Hepatocyte (in vitro differentiated cells): ENCODE measurements at regions not wholly inside any gene's neighbourhood (a gene's known extent, or its start where the extent isn't known, plus 50 kb on each side); places are given as distances from the start of the nearest gene placed in this dataset.

Experiments used
- DNase-seq: peaks from one replicate; pipeline ENCODE4 v3.0.0-alpha.2; 2016; ENCODE audit warnings: low spot score
- H2AFZ ChIP-seq: fragments of 200-600 bp; sonication (generic); 2 replicates; pipeline ENCODE4 v1.6.0; 2016; ENCODE audit warnings: antibody characterized with exemption, mild to moderate bottlenecking
- H3K27ac ChIP-seq: fragments of 200-600 bp; sonication (generic); 2 replicates; pipeline ENCODE4 v1.5.1; 2016; ENCODE audit warnings: mild to moderate bottlenecking
- H3K27me3 ChIP-seq: fragments of 200-600 bp; sonication (generic); 2 replicates; pipeline ENCODE4 v1.6.1; 2016
- H3K36me3 ChIP-seq: fragments of 200-600 bp; sonication (generic); replicated peaks from 2 replicates; pipeline ENCODE4 v1.5.1; 2016; ENCODE audit warnings: low read depth; ENCODE audit not compliant: insufficient read depth
- H3K4me1 ChIP-seq: fragments of 200-600 bp; sonication (generic); 2 replicates; pipeline ENCODE4 v1.5.1; 2016; ENCODE audit warnings: mild to moderate bottlenecking, moderate library complexity; ENCODE audit not compliant: insufficient read depth
- H3K4me2 ChIP-seq: fragments of 200-600 bp; sonication (generic); 2 replicates; pipeline ENCODE4 v1.6.0; 2016
- H3K4me3 ChIP-seq: fragments of 200-600 bp; sonication (generic); 2 replicates; pipeline ENCODE4 v1.5.1; 2016; ENCODE audit warnings: mild to moderate bottlenecking
- H3K79me2 ChIP-seq: fragments of 200-600 bp; sonication (generic); 2 replicates; pipeline ENCODE4 v1.6.0; 2017; ENCODE audit warnings: mild to moderate bottlenecking
- H3K9me2 ChIP-seq: fragments of 200-600 bp; sonication (generic); replicated peaks from 2 replicates; pipeline ENCODE4 v1.6.0; 2017; ENCODE audit warnings: mild to moderate bottlenecking; ENCODE audit not compliant: insufficient read depth
- H3K9me3 ChIP-seq: fragments of 200-600 bp; sonication (generic); 2 replicates; pipeline ENCODE4 v1.5.1; 2016; ENCODE audit warnings: low read depth, mild to moderate bottlenecking
- H4K20me1 ChIP-seq: fragments of 200-600 bp; sonication (generic); 2 replicates; pipeline ENCODE4 v1.6.0; 2016; ENCODE audit warnings: mild to moderate bottlenecking; ENCODE audit not compliant: insufficient read depth, poor library complexity, severe bottlenecking
- CTCF ChIP-seq: fragments of 200-600 bp; sonication (generic); IDR thresholded peaks from 2 replicates; pipeline ENCODE4 v1.5.1; 2016; ENCODE audit warnings: antibody characterized with exemption, mild to moderate bottlenecking; ENCODE audit not compliant: poor library complexity
- EZH2 ChIP-seq: fragments of 200-600 bp; sonication (generic); IDR thresholded peaks from 2 replicates; pipeline ENCODE4 v1.6.1; 2016; ENCODE audit warnings: antibody characterized with exemption, mild to moderate bottlenecking, borderline replicate concordance
- EZH2phosphoT487 ChIP-seq: fragments of 200-600 bp; sonication (generic); IDR thresholded peaks from one replicate; pipeline ENCODE4 v1.6.1; 2018; ENCODE audit warnings: antibody characterized with exemption, mild to moderate bottlenecking, low read depth, moderate library complexity; ENCODE audit not compliant: unreplicated experiment, severe bottlenecking
- WGBS: methylation state at CpG from one replicate; pipeline ENCODE4 v1.1.6; 2016; ENCODE audit warnings: low lambda C conversion rate; ENCODE audit errors: missing lambda C conversion rate; 5-methylcytosine and 5-hydroxymethylcytosine counted together

GRCh38 chr17:69637446-69638156 is 223.1 kb downstream of the MAP2K6 start:
- Histone ChIP-seq H3K4me1 (no peaks in the 10 kb centered on the region), H2AFZ (no peak overlapping the region), H3K4me3 (no peak overlapping the region), H3K9me3 (no peaks in the 10 kb centered on the region), H3K36me3 (no peaks in the 10 kb centered on the region), H4K20me1 (no peaks in the 10 kb centered on the region), H3K79me2 (no peaks in the 10 kb centered on the region), H3K27me3 (no peaks in the 10 kb centered on the region), H3K9me2 (no peaks in the 10 kb centered on the region), H3K4me2 (no peak overlapping the region), H3K27ac (no peak overlapping the region)
- no peak for TF ChIP-seq EZH2
- WGBS, result 74% methylated on average over 4 of the region's 4 CpGs
- no peak for DNase-seq

GRCh38 chr17:69639096-69639495 is 224.6 kb downstream of the MAP2K6 start:
- 95% methylated on average over 1 of the region's 1 CpG for WGBS
- no peaks in the 10 kb centered on the region for H4K20me1 ChIP-seq

GRCh38 chr17:69640073-69640472 is 225.6 kb downstream of the MAP2K6 start:
- H3K27me3 ChIP-seq, result no peaks in the 10 kb centered on the region
- no peaks in the 10 kb centered on the region for H3K4me1 ChIP-seq
- H3K79me2 ChIP-seq, result no peaks in the 10 kb centered on the region
- H4K20me1 ChIP-seq, result no peaks in the 10 kb centered on the region
- TF ChIP-seq CTCF, result no peak
- TF ChIP-seq EZH2phosphoT487, result no peak
- no peak for TF ChIP-seq EZH2
- no peak overlapping the region for H2AFZ ChIP-seq
- no peak overlapping the region for H3K4me3 ChIP-seq
- no peaks in the 10 kb centered on the region for H3K9me3 ChIP-seq
- no peak overlapping the region for H3K4me2 ChIP-seq
- no peaks in the 10 kb centered on the region for H3K36me3 ChIP-seq
- WGBS, result 61% methylated on average over 3 of the region's 3 CpGs
- DNase-seq, result no peak
- H3K27ac ChIP-seq, result no peak overlapping the region
- H3K9me2 ChIP-seq, result no peaks in the 10 kb centered on the region

More at GRCh38 chr17:69639096-69639495, 224.6 kb downstream of the MAP2K6 start:
- no peaks in the 10 kb centered on the region for H3K9me3 ChIP-seq
- H3K4me3 ChIP-seq, result no peak overlapping the region
- H3K9me2 ChIP-seq, result no peaks in the 10 kb centered on the region
- no peak overlapping the region for H2AFZ ChIP-seq
- TF ChIP-seq EZH2 (no peak), CTCF (no peak), EZH2phosphoT487 (no peak)
- no peak overlapping the region for H3K4me2 ChIP-seq
- DNase-seq, result no peak
- no peaks in the 10 kb centered on the region for H3K79me2 ChIP-seq
- H3K4me1 ChIP-seq, result no peaks in the 10 kb centered on the region
- no peak overlapping the region for H3K27ac ChIP-seq
- H3K36me3 ChIP-seq, result no peaks in the 10 kb centered on the region
- H3K27me3 ChIP-seq, result no peaks in the 10 kb centered on the region

GRCh38 chr17:69643686-69644085 is 229.2 kb downstream of the MAP2K6 start:
- no peak overlapping the region for H3K4me2 ChIP-seq
- no peaks in the 10 kb centered on the region for H3K9me3 ChIP-seq
- H3K79me2 ChIP-seq, result no peaks in the 10 kb centered on the region
- no peaks in the 10 kb centered on the region for H3K4me1 ChIP-seq
- no peaks in the 10 kb centered on the region for H3K27me3 ChIP-seq
- H3K36me3 ChIP-seq, result no peaks in the 10 kb centered on the region
- no peak overlapping the region for H2AFZ ChIP-seq
- TF ChIP-seq EZH2phosphoT487 (no peak), CTCF (no peak), EZH2 (no peak)
- DNase-seq, result no peak
- H3K9me2 ChIP-seq, result no peaks in the 10 kb centered on the region
- no peak overlapping the region for H3K4me3 ChIP-seq
- no peaks in the 10 kb centered on the region for H4K20me1 ChIP-seq
- 83% methylated on average over 2 of the region's 2 CpGs for WGBS
- H3K27ac ChIP-seq, result no peak overlapping the region
